ENCODE measurements at regions not wholly inside any gene's neighbourhood (a gene's known extent, or its start where the extent isn't known, plus 50 kb on each side); places are given as distances from the start of the nearest gene placed in this dataset.

DNA sequence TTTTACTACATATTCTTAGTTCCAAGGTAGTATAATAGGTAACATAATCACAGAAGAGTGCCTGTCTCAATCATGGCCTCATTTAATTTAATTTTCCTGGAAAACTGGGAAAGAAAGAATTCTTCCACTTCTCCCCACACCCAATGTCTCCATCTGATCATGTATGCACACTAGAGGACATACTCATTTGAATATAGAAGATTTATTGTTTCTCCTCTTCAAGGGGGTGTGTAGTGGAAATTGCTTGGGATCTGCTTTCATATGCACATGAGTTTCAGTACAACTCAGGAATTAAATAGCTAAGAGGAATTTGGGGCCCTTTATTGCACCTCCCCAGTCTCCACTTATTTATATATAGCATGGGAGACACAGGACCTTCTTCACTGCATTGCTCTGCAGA is 285.1 kb downstream of the SH3GL2 start:
- H3K27me3 ChIP-seq (ENCODE audit: low read depth) = no peaks in the 10 kb centered on the region
- no peaks in the 10 kb centered on the region for H3K4me1 ChIP-seq
- TF ChIP-seq, protein P1, sequence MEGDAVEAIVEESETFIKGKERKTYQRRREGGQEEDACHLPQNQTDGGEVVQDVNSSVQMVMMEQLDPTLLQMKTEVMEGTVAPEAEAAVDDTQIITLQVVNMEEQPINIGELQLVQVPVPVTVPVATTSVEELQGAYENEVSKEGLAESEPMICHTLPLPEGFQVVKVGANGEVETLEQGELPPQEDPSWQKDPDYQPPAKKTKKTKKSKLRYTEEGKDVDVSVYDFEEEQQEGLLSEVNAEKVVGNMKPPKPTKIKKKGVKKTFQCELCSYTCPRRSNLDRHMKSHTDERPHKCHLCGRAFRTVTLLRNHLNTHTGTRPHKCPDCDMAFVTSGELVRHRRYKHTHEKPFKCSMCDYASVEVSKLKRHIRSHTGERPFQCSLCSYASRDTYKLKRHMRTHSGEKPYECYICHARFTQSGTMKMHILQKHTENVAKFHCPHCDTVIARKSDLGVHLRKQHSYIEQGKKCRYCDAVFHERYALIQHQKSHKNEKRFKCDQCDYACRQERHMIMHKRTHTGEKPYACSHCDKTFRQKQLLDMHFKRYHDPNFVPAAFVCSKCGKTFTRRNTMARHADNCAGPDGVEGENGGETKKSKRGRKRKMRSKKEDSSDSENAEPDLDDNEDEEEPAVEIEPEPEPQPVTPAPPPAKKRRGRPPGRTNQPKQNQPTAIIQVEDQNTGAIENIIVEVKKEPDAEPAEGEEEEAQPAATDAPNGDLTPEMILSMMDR (IDR thresholded peaks at IDR 0.05) = no peak
- no peaks in the 10 kb centered on the region for H3K36me3 ChIP-seq
- ATAC-seq = no peak
- no peak overlapping the region for H3K4me3 ChIP-seq
- H3K27ac ChIP-seq = no peak overlapping the region
- H3K9me3 ChIP-seq = no peaks in the 10 kb centered on the region
- DNase-seq = no peak
- intact Hi-C loops (cut with DNase I) = no loop called here

DNA sequence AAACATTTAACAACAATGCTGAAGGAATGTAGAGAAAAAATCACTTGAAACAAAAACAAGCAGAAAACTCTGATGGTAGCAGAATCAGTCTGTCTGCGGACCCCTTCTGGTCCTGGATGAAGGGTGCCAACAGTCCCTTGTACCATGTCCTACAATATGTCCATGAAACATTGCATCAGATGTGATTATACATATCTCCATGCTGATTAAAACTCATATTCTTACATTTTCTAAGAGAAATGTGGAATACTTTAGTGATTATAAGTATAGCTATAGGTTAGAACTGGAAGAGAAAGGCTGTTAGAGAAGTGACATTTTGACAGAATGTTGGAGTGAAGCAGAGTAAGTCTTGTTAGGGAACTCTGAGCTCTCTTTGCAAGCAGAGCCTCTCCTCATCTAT is 286.1 kb downstream of the SH3GL2 start:
- no peak for ATAC-seq
- TF ChIP-seq, protein P1 (IDR thresholded peaks at IDR 0.05) = no peak
- H3K27me3 ChIP-seq (ENCODE audit: low read depth) = no peaks in the 10 kb centered on the region
- no peak for DNase-seq
- no peak overlapping the region for H3K27ac ChIP-seq
- H3K36me3 ChIP-seq = no peaks in the 10 kb centered on the region
- no peak overlapping the region for H3K4me3 ChIP-seq
- no peaks in the 10 kb centered on the region for H3K9me3 ChIP-seq
- intact Hi-C loops (cut with DNase I) = no loop called here
- H3K4me1 ChIP-seq = no peaks in the 10 kb centered on the region

DNA sequence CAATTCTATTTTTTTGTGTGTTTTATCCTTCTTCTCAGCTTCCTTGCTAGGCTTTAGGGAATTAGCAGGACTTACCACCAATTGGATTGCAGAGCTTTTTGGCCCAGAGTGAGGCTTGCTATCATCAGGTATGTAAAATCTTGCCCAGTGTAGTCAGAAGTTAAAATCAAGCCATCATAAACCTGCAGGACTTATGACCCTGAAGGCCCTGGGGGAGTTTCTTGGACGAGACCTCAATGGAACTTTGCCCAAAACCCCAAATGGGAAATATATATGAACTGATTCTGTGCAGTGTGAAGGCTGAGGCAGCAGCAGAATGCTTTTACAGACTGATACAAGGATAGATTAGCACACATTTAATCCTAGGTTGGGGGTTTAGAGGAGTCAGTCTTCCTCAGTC is 287.0 kb downstream of the SH3GL2 start:
- no peaks in the 10 kb centered on the region for H3K27me3 ChIP-seq (ENCODE audit: low read depth)
- DNase-seq = no peak

DNA sequence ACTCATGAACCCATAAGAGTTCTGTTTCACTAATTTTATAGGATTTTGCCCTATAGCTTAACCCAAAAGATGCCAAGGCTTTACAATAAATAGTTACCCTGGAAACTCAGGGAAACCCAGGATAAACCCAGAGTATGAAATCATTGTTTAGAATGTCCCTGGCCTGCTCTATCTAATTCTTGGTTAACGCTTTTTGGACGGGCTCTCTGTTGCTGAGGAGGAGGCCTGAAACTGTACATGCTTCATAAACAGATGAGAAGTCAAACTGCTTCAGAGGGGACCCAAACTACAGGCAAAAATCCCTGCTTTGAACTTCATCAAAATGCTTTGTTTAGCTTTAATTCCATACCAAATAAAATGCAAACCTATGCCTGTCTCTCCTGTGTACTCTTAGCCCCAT is 291.9 kb downstream of the SH3GL2 start:
- H3K27ac ChIP-seq = no peak overlapping the region

More for the DNA sequence above, 287.0 kb downstream of the SH3GL2 start:
- Histone ChIP-seq H3K27ac (no peak overlapping the region), H3K4me1 (no peaks in the 10 kb centered on the region), H3K9me3 (no peaks in the 10 kb centered on the region), H3K36me3 (no peaks in the 10 kb centered on the region), H3K4me3 (no peak overlapping the region)
- no peak for ATAC-seq
- intact Hi-C loops (cut with DNase I) = no loop called here
- TF ChIP-seq, protein P1 (IDR thresholded peaks at IDR 0.05) = no peak

DNA sequence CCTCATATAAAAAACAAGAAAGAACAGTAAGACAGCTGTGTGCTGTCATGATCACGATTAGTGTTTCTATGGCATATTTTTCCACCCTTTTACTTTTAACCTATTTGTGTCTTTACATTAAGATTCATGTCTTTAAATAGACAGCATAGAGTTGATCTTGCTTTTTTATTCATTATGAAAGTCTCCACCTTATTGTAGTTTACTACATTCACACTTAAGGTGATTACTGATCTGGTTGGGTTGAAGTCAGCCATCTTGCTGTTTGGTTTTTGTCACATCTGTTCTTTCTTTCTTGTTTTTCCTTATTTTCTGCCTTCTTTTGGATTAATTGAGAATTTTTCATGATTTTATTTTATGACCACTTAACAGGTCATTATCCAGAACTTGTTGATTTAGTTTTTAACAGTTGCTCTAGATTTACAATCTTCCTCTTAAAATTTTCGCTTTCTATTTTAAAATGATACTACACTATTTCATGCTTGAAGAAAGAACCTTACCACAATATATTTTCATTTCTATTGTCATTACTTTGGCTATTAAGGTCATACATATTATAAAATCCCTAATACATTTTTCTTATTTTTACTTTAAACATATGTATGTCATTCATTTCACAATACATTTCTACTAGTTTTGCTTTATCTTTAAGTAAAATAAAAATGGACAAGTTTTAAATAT is 292.5 kb downstream of the SH3GL2 start:
- Histone ChIP-seq H3K27ac (no peak overlapping the region), H3K36me3 (no peaks in the 10 kb centered on the region), H3K4me1 (no peaks in the 10 kb centered on the region), H3K27me3 (ENCODE audit: low read depth) (no peaks in the 10 kb centered on the region), H3K4me3 (no peak overlapping the region), H3K9me3 (no peaks in the 10 kb centered on the region)
- TF ChIP-seq, protein P1 (IDR thresholded peaks at IDR 0.05) = no peak
- DNase-seq (no peak), ATAC-seq (no peak)
- intact Hi-C loops (cut with DNase I) = no loop called here

More for the DNA sequence above, 291.9 kb downstream of the SH3GL2 start:
- ATAC-seq (no peak), DNase-seq (no peak)
- H3K4me3 ChIP-seq = no peak overlapping the region
- intact Hi-C loops (cut with DNase I) = no loop called here
- H3K27me3 ChIP-seq (ENCODE audit: low read depth) = no peaks in the 10 kb centered on the region
- no peaks in the 10 kb centered on the region for H3K4me1 ChIP-seq
- H3K9me3 ChIP-seq = no peaks in the 10 kb centered on the region
- TF ChIP-seq, protein P1 (IDR thresholded peaks at IDR 0.05) = no peak
- H3K36me3 ChIP-seq = no peaks in the 10 kb centered on the region
